GM12873 (cell line): ENCODE measurements at regions not wholly inside any gene's neighbourhood (a gene's known extent, or its start where the extent isn't known, plus 50 kb on each side); places are given as distances from the start of the nearest gene placed in this dataset.

Experiments
- TF ChIP-seq, protein P1 (sequence below): IDR thresholded peaks from 2 replicates; pipeline ENCODE4 v1.5.1; 2012; ENCODE audit warnings: low read depth, mild to moderate bottlenecking, moderate library complexity, low read length, control low read depth; ENCODE audit not compliant: insufficient read depth; ENCODE audit errors: missing control alignments

DNA sequence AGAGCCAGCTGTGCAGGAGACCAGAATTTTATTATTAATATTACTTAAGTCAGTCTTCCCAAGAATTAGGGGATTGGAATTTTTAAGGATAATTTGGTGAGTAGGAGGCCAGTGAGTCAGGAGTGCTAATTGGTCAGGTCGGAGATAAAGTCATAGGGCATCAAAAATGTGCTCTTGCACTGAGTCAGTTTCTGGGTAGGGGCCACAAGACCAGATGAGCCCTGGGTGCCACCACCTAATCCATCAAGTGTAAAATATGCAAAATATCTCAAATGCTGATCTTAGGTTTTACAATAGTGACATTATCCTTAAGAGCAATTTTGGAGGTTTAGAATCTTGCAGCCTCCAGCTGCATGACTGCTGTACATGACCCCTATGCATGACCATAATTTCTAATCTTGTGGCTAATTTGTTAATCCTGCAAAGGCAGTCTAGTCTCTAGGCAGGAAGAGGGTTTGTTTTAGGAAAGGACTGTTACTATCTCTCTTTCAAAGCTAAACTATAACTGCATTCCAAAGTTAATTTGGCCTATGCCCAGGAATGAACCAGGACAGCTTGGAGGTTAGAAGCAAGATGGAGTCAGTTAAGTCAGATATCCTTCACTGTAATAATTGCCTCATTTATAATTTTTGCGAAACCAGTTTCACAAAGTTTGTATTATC lies 215.9 kb downstream of the RNF152 start:
- TF ChIP-seq, protein P1, sequence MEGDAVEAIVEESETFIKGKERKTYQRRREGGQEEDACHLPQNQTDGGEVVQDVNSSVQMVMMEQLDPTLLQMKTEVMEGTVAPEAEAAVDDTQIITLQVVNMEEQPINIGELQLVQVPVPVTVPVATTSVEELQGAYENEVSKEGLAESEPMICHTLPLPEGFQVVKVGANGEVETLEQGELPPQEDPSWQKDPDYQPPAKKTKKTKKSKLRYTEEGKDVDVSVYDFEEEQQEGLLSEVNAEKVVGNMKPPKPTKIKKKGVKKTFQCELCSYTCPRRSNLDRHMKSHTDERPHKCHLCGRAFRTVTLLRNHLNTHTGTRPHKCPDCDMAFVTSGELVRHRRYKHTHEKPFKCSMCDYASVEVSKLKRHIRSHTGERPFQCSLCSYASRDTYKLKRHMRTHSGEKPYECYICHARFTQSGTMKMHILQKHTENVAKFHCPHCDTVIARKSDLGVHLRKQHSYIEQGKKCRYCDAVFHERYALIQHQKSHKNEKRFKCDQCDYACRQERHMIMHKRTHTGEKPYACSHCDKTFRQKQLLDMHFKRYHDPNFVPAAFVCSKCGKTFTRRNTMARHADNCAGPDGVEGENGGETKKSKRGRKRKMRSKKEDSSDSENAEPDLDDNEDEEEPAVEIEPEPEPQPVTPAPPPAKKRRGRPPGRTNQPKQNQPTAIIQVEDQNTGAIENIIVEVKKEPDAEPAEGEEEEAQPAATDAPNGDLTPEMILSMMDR = no peak

DNA sequence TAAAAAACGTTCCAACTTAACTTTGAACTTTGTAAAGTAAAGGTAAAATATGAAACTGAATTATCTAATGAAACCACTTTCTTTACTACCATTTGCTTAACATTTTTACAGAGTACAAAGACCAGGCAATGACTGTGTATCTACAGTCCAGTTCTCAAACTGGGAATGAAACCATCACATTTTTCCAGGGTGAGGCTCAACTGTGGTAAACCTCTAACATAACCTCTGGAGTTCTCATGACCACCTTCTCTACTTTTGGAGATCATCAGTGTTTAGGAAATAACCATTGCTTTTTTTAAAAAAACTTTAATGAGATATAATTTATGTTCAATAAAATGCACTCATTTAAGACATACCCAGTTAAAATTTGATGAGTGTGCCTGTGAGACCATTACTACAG lies 223.5 kb downstream of the RNF152 start:
- TF ChIP-seq, protein P1 = no peak

DNA sequence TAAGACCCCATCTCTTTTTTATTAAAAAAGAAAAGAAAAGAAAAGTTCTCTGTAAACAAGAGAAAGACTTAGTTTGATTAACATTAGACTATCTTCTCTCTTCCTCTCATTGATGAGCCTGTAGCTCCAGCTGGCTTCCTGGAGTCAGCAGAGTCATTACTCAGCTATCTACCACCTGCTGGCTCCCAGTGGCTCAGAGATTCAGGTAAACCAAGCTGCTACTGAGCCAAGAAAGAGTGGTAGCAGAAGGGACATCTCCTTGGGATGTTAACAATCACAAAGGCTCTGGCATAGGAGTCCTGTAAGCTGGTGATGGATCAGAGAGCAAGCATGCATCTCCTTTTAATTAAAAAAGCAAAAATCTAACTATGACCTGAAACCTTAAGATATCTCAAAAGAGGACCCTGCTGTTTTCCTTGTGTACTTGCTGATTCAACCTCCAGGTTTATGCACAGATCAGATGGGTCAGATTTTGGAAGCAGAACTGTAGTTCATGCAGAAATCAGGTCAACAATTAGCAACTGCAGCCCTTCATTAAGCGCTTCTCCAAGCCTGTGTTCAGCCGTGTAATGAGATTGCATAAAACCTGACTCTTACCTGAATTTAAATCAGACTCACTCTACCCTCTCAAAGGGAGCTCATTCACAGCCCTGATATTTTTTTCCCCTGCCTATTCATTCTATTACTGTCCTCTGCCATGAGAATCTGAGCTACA lies 225.8 kb downstream of the RNF152 start:
- TF ChIP-seq, protein P1 = no peak

DNA sequence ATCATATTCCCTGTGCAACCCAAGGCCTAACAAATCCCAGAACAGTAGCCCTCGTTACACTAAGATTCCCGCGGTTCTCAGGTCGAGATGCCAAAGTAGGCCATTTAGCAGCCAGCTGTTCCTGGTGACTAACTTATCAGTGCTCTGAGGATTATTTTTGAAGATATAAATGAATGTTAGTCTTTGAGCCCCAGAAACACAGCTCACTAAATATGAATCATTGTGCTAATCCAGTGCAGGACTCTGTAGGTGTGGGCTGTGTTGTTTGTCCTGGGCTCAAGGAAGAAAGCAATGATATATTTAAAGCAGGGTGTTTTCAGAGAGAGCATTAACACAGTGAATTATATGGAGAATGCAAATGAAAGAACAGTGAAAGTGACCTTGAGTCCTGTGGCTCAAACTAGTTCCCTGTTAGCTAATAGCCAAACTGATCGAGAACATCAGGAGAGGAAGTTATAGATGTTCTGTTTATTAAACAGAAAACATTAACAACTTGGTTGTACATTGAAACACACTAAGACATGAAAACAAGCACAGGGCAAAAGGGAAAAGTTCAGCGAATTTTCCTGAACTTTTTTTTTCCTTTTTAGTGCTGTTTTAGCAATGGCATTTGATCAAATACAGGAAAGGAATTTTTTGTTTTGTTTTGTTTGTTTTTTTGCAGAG lies 228.3 kb downstream of the RNF152 start:
- TF ChIP-seq, protein P1 = no peak

DNA sequence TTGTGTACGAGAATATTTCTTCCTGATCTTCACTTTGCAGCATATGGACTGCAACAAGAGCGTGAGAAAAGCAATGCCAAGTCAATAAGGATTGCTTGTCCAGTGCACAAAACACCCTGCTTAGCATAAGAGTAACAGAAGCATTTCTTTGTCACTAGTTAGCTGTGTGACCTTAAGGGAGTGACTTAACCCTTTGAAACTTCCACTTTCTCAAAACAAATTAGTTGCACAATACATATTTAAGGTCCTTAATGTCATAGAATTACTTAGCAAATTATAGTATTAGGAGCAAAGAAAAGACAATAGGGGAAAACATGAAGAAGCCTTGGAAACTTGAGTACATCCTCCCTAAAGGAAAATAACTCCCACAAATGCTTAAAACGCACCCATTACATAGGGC lies 230.1 kb downstream of the RNF152 start:
- TF ChIP-seq, protein P1 = no peak

DNA sequence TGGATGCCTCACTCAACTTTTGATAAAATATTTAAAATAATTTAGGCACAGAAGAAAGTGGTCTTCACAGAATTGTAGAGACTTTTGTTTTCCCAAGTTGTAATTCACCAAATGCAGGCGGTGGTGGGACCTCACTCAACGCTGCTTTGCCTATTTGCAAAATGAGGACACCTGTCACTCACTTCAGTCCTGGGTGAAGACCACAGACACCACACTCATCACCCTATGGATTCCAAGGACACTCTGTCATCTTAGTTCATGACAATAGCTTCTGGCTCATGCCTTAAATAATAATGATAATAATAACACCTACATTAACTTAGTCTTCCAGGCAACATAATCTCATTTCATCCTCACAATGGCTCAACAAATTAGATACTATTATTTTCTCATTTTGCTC lies 234.4 kb downstream of the RNF152 start:
- TF ChIP-seq, protein P1 = no peak

DNA sequence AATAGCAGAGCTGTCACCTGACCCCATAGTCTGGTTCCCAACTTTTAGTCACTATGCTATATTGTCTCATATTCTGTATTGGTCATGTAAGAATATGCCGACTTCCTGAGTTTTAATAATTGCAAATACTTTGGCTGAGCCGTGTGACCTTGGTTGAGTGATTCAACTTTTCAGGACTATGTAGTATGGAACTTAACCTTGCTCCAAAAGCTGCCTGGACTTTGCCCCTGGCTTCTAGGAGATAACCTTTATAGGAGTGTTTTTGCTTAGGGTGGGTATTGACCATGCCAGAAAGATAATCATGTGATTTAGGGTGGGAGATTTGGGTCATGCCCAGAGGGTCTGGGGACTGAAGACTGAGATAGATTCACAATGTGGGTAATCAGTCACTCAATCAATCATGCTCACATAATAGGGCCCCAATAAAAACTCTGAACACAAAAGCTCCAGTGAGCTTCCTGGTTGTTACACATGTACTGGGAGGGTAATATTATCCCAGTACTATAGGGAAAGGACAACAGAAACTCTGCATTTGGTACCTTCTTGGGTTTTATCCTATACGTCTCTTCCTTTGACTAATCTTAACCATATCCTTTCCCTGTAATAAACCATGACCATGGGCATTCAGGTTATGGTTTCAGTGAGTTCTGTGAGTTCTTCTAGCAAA lies 235.6 kb downstream of the RNF152 start:
- TF ChIP-seq, protein P1 = no peak
